ENCODE measurements at regions not wholly inside any gene's neighbourhood (a gene's known extent, or its start where the extent isn't known, plus 50 kb on each side); places are given as distances from the start of the nearest gene placed in this dataset.

DNA sequence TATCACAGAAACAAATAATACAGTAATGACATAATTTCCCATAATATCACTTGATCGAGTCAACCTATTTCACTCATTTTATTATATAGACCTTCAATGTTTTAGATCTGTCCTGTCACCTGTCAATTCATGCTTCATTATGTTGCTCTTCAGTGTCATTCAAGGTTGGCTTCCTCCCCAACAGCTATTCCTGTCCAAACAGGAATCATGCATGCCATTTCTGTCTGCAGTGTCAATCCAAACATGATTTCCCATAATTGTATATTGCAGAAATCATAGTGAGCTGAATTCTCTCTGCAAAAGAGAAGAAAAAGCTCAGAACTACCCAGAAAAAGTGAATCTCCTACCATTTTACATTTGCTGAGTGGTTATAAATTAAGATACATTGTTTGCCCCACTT lies 628.6 kb downstream of the NR4A2 start:
- dilution Hi-C loops (cut with HindIII; ENCODE audit: low sequenced_read_pairs, unreplicated experiment), result no loop called here
- Histone ChIP-seq H3K9me3 (ENCODE audit: control insufficient read depth, insufficient read depth, low read length) (peaks cover 3% of the 10 kb centered on the region), H2AFZ (replicated peaks; ENCODE audit: low read length, poor library complexity) (no peak overlapping the region), H3K23ac (ENCODE audit: low read depth, low read length) (no peak overlapping the region), H2BK120ac (ENCODE audit: low read depth, low read length) (no peak overlapping the region), H3K4me3 (ENCODE audit: insufficient read depth, low read depth, low read length) (no peak overlapping the region), H4K5ac (ENCODE audit: low read depth, low read length) (no peak overlapping the region), H2BK20ac (ENCODE audit: low read depth, low read length) (no peak overlapping the region), H3K9ac (ENCODE audit: low read depth, low read length) (no peak overlapping the region), H2BK5ac (ENCODE audit: low read depth, low read length, poor library complexity, severe bottlenecking) (no peak overlapping the region), H4K8ac (ENCODE audit: low read depth in 2 of 2, low read length in 2 of 2) (no peak overlapping the region), H4K20me1 (ENCODE audit: insufficient read depth, low read length) (no peaks in the 10 kb centered on the region), H4K91ac (ENCODE audit: insufficient read depth, low read depth, low read length) (no peak overlapping the region), H2AK5ac (ENCODE audit: low read depth, low read length) (no peak overlapping the region), H3K56ac (ENCODE audit: extremely low read depth, insufficient read depth, low read length) (no peak overlapping the region), H3K18ac (ENCODE audit: low read depth, low read length) (no peak overlapping the region), H2AK9ac (replicated peaks; ENCODE audit: low read depth, low read length, poor library complexity) (no peak overlapping the region), H3K36me3 (ENCODE audit: control insufficient read depth, insufficient read depth, low read length) (no peaks in the 10 kb centered on the region), H3K14ac (replicated peaks; ENCODE audit: low read depth, low read length) (no peak overlapping the region), H3K4ac (ENCODE audit: low read depth, low read length) (no peak overlapping the region), H2BK15ac (ENCODE audit: low read depth, low read length) (no peak overlapping the region), H3K79me1 (ENCODE audit: low read depth in 1 of 2, low read length in 2 of 2) (no peaks in the 10 kb centered on the region), H3K27me3 (ENCODE audit: control insufficient read depth, insufficient read depth, low read length) (no peaks in the 10 kb centered on the region), H3K4me2 (ENCODE audit: low read depth, low read length) (no peak overlapping the region), H3K4me1 (ENCODE audit: control insufficient read depth, insufficient read depth, low read length) (no peaks in the 10 kb centered on the region), H3K9me1 (ENCODE audit: insufficient read depth, low read length) (no peaks in the 10 kb centered on the region), H3K27ac (ENCODE audit: insufficient read depth, low read length) (no peak overlapping the region)
- ChIA-PET CTCF (no interaction called here), POLR2A (ENCODE audit: unreplicated experiment) (no interaction called here)
- ATAC-seq (ENCODE audit: low read depth) (no peak), DNase-seq (no peak)
- intact Hi-C loops (cut with micrococcal nuclease), result no loop called here
- 57% methylated on average over 1 of the region's 1 CpG; no CpG with 5 or more reads in 1 of the 2 experiments for WGBS, 2 experiments (ENCODE audit: extremely low coverage in 2 of 2, insufficient read length in 1 of 2)
- BruUV-seq (replicated peaks), result no TSS peak
- TF ChIP-seq CEBPB (IDR thresholded peaks at IDR 0.05; ENCODE audit: low read depth, low read length), result no peak
- TF ChIP-seq FOS (IDR thresholded peaks at IDR 0.05; ENCODE audit: low read depth, low read length), result no peak
- TF ChIP-seq MAFK (IDR thresholded peaks at IDR 0.05; ENCODE audit: low read depth, low read length), result no peak
- TF ChIP-seq BHLHE40 (IDR thresholded peaks at IDR 0.05; ENCODE audit: low read depth, low read length), result no peak
- TF ChIP-seq, protein P1, sequence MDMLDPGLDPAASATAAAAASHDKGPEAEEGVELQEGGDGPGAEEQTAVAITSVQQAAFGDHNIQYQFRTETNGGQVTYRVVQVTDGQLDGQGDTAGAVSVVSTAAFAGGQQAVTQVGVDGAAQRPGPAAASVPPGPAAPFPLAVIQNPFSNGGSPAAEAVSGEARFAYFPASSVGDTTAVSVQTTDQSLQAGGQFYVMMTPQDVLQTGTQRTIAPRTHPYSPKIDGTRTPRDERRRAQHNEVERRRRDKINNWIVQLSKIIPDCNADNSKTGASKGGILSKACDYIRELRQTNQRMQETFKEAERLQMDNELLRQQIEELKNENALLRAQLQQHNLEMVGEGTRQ (IDR thresholded peaks at IDR 0.05; ENCODE audit: low read depth, low read length), result no peak
- TF ChIP-seq RFX5 (IDR thresholded peaks at IDR 0.05; ENCODE audit: low read depth, low read length), result no peak
- TF ChIP-seq RCOR1 (IDR thresholded peaks at IDR 0.05; ENCODE audit: insufficient replicate concordance, low read length), result no peak
- TF ChIP-seq SMC3 (IDR thresholded peaks at IDR 0.05; ENCODE audit: low read depth, low read length), result no peak
- no peak for TF ChIP-seq MXI1 (IDR thresholded peaks at IDR 0.05; ENCODE audit: borderline replicate concordance, low read depth, low read length)
- in situ Hi-C loops (cut with MboI; ENCODE audit: low sequenced_read_pairs), result no loop called here

All from IMR-90 (cell line).